ENCODE measurements at regions not wholly inside any gene's neighbourhood (a gene's known extent, or its start where the extent isn't known, plus 50 kb on each side); places are given as distances from the start of the nearest gene placed in this dataset.

DNA sequence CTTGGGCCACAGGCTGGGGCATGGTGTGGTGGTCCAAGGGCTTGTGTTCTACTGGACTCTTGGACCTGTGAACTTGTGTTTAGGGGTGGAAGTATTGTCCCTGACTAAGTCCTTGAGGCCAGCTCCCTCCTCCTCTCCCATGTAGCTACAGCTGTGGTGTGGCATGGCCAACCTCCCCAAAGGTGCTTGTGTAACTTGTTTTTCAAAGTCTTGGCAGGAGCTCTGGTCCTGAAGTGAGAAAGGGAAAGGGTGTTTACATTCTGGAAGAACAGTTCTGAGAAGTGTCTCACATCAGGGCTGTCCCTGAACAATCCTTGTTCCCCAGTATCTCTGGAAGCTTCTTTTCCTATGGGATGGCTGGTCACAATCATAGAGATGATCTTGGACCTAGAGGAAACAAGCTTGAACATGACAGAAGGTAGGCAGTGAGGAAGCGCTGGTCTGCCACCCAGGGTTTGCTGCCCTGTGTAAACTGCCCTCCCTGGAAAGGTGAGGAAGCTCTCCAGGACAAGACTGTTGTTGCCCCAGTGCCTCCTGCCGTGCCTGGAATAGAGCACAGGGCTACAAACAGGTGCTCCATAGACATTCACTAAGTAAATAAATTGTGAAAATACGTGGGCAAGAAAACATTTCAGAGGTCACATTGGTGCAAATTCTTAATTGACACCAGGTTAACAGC lies 64.6 kb upstream of the KLF9 start:
- DNase-seq (ENCODE audit: low read depth in 2 of 2): no peak

DNA sequence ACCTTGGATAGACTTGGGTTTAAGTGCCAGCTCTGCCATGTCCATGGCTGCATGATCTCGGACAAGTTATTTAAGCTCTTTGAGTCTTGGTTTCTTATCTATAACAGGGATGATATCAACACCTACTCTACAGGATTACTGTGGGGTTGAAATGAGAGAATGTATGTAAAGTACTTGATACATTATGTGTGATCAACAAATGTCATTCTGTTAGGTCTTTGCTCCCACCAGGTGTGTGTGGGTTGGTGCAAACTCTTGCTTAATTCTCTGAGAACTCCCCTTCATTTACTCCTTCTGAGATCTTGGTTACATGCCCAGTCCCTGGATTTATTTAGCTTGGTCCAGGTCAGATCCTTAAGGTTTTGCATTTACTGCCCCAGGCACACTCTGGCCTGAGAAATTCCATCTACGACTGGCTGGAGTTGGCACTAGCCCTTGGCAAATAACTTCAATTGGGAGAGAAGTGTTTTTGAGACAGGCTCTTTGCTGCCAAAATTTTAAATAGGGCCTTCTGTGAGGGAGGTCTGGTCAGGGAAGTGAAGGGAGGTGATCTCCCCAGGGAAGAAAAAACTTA lies 63.5 kb upstream of the KLF9 start:
- no peak for DNase-seq (ENCODE audit: low read depth in 2 of 2)

DNA sequence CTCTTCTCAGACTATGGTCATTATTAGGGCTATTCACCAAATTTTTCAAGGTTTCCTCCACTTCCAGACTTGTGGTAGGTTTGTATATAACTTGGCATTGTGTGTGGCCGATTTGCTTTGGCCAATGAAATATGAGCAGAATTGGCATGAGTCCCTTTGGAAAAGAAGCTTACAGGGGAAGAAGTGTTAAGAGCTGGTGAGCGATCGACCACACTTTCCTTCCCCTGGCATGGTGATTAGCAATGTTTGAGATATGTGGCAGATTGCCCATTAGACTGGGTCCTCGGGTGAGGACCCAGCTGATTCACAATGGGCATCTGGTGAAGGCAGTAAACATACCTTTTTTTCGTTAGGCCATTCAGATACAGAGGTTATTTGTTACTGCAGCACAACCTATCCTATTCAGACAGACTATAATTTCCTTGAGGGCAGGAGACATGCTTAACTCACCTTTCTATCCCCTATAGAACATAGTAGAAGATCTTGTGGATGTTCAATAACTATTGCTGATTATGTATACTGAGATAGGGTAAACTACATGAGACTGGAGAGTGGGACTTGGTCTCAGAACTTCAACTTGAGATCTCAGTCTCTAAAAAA lies 62.8 kb upstream of the KLF9 start:
- DNase-seq (ENCODE audit: low read depth in 2 of 2): no peak

GRCh38 chr9:70475211-70475610 lies 60.8 kb upstream of the KLF9 start:
- DNase-seq (ENCODE audit: low read depth in 2 of 2): no peak

- no peak for DNase-seq (ENCODE audit: low read depth in 2 of 2)
These were observed 60.0 kb upstream of the KLF9 start for GRCh38 chr9:70474413-70474812.

DNA sequence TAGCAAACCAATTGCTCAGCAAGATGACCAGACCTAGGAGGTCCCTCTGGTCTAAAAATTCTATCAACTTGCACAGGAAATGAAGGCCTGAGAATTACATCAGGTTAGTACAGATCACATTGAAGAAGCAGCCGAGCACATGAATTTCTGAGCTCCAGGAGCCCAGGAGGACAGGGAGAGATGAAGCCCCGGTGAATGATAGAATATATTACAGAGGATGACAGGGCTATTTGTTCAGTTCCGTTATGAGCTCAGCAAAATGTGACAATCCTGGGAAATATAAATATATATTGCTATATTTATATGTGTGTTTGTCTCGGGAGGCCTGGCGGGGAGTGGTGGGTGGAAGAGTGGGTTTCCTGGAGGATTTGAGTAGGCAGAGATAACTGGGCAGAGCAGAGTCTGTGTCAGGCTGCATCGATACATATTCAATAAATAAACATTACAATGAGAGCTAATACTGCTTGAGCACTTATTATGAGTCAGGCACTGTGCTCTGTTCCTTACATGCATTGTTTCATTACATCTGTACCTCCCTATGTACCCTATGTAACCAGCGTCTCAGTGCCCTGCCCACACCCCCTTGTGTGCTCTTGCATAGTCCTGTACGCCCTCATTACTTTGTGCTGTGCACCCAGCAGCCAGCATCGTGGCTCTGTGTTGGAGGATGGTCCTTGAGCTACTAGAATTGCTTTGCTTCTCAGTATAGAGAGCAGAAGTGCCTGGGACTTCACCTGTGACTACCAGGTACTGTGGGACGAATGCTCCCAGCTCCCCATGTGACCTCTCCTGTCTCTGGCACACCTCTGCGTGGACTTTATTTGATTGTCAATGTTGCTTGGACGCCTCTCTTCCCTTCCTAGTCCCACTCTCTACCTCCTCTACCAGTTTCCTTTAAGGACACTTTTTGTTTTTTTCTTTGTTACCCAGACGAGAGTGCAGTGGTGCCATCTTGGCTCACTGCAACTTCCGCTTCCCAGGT lies 58.1 kb upstream of the KLF9 start:
- no peak for DNase-seq (ENCODE audit: low read depth in 2 of 2)

- no peak for DNase-seq (ENCODE audit: low read depth in 2 of 2)
These were observed 55.9 kb upstream of the KLF9 start for GRCh38 chr9:70470050-70471015.

DNA sequence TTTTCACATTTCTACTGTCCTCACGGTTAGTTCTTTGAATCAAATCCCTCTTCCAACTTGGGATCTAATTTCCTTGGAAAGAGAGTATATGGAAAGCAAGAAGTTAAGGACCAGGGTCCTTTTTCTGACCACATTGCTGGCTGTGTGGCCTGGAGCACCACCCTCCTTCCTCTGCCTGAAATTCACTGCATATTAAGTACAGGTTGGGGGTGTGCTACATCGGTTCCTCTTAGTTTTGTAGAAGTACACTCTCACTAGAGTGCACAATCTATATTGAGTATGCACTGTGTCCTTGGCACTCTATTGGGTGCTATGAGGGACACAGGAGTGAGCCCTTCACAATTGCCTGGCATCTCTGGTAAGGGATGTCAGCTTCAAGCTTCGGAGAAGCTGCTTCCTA lies 53.8 kb upstream of the KLF9 start:
- no peak for DNase-seq (ENCODE audit: low read depth in 2 of 2)

- peak in 1 of 2 donors; percentile 41 for DNase-seq (ENCODE audit: low read depth in 2 of 2)
These were observed 52.6 kb upstream of the KLF9 start for GRCh38 chr9:70466976-70467561.

GRCh38 chr9:70465904-70466303 lies 51.4 kb upstream of the KLF9 start:
- no peak for DNase-seq (ENCODE audit: low read depth in 2 of 2)

GRCh38 chr9:70465398-70465797 lies 50.9 kb upstream of the KLF9 start:
- no peak for DNase-seq (ENCODE audit: low read depth in 2 of 2)
